Kidney (tissue), 13 donors: ENCODE measurements at regions not wholly inside any gene's neighbourhood (a gene's known extent, or its start where the extent isn't known, plus 50 kb on each side); places are given as distances from the start of the nearest gene placed in this dataset.

Experiments
- DNase-seq, 5 donors: peaks; one replicate each; pipeline ENCODE4 v3.0.0-alpha.2; 2013 to 2020
- FAIRE-seq: peaks from 2 replicates; lab custom pipeline; 2012; peaks lifted over from hg19 to GRCh38; lab: Jason Lieb, UNC
- H3K27ac ChIP-seq, 2 donors: one replicate each; pipeline ENCODE4 v1.7.0; 2013; ENCODE audit warnings: low read depth in 2 of 2, low read length in 2 of 2, inconsistent platforms in 1 of 2
- H3K27me3 ChIP-seq: one replicate; pipeline ENCODE4 v1.7.1; 2013; ENCODE audit warnings: low read length, inconsistent platforms; ENCODE audit not compliant: control insufficient read depth, insufficient read depth
- H3K36me3 ChIP-seq, 3 donors: one replicate each; pipeline versions ENCODE4 v1.7.0 to v1.7.1; 2013; ENCODE audit warnings: low read length in 3 of 3, control low read depth in 1 of 3, inconsistent platforms in 1 of 3; ENCODE audit not compliant: insufficient read depth in 3 of 3, control insufficient read depth in 2 of 3
- H3K4me1 ChIP-seq, 3 donors: one replicate each; pipeline versions ENCODE4 v1.7.0 to v1.7.1; 2013; ENCODE audit warnings: low read length in 3 of 3, inconsistent platforms in 1 of 3, low read depth in 1 of 3; ENCODE audit not compliant: control insufficient read depth in 2 of 3, insufficient read depth in 2 of 3
- H3K4me3 ChIP-seq, 3 donors: one replicate each; pipeline versions ENCODE4 v1.7.0 to v1.8.1; 2013; ENCODE audit warnings: low read length in 3 of 3, control low read depth in 1 of 3, inconsistent platforms in 1 of 3
- H3K9ac ChIP-seq, 3 donors: one replicate each; pipeline versions ENCODE4 v1.7.0 to v1.7.1; 2013; ENCODE audit warnings: low read length in 3 of 3, control low read depth in 1 of 3, inconsistent platforms in 1 of 3
- H3K9me3 ChIP-seq, 3 donors: one replicate each; pipeline versions ENCODE4 v1.7.0 to v1.7.1; 2013; ENCODE audit warnings: low read length in 3 of 3, control low read depth in 1 of 3, inconsistent platforms in 1 of 3; ENCODE audit not compliant: control insufficient read depth in 2 of 3, insufficient read depth in 1 of 3
- intact Hi-C: fragments of 100-400 bp; cut with DNase I; formaldehyde crosslinking; loops from one replicate; pipeline ENCODE4 v1.11.1; 2022
- TF ChIP-seq, protein P1 (sequence below): IDR thresholded peaks from 3 replicates; pipeline ENCODE4 v1.5.1; 2012; ENCODE audit warnings: mild to moderate bottlenecking, moderate library complexity, borderline replicate concordance; ENCODE audit not compliant: insufficient read depth; ENCODE audit errors: extremely low read depth
- donor health status: control.
- donor health status: control.
- donor health status: control.
- donor health status: control.
- donor health status: control.
- donor health status: DM: yes; HTN: yes; CAD: no.
- donor health status: Normal renal cell carcinoma (clear cell type).

DNA sequence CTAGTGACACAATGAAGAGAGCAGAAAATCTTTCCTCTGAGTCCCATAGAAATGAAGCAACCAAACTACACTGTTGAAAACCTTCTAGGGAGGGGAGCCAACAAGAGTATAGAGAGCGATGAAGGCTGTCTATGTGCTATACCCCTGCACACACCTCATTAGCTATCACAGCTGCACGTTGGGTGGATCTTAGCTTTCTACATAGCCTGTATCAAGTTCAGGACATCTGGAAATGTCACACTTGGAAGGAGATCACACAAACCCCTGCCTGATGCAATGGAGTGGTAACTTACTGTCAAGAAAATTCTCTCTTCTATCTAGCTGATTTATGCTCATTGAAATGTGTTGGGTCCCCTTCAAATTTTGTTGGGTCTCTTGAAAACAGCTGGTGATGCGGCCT, 127.0 kb upstream of the NTRK2 start:
- DNase-seq (peak in 3 of 5 donors; percentile 51 to 74 (median 72)), FAIRE-seq (no peak)
- no peaks in the 10 kb centered on the region for H3K27me3 ChIP-seq
- H3K4me3 ChIP-seq: no peak overlapping the region
- H3K4me1 ChIP-seq: no peaks in the 10 kb centered on the region
- TF ChIP-seq, protein P1, sequence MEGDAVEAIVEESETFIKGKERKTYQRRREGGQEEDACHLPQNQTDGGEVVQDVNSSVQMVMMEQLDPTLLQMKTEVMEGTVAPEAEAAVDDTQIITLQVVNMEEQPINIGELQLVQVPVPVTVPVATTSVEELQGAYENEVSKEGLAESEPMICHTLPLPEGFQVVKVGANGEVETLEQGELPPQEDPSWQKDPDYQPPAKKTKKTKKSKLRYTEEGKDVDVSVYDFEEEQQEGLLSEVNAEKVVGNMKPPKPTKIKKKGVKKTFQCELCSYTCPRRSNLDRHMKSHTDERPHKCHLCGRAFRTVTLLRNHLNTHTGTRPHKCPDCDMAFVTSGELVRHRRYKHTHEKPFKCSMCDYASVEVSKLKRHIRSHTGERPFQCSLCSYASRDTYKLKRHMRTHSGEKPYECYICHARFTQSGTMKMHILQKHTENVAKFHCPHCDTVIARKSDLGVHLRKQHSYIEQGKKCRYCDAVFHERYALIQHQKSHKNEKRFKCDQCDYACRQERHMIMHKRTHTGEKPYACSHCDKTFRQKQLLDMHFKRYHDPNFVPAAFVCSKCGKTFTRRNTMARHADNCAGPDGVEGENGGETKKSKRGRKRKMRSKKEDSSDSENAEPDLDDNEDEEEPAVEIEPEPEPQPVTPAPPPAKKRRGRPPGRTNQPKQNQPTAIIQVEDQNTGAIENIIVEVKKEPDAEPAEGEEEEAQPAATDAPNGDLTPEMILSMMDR: no peak
- intact Hi-C loops: no loop called here
- H3K9me3 ChIP-seq: no peaks in the 10 kb centered on the region
- H3K27ac ChIP-seq: no peak overlapping the region
- no peaks in the 10 kb centered on the region for H3K36me3 ChIP-seq
- no peak overlapping the region for H3K9ac ChIP-seq

DNA sequence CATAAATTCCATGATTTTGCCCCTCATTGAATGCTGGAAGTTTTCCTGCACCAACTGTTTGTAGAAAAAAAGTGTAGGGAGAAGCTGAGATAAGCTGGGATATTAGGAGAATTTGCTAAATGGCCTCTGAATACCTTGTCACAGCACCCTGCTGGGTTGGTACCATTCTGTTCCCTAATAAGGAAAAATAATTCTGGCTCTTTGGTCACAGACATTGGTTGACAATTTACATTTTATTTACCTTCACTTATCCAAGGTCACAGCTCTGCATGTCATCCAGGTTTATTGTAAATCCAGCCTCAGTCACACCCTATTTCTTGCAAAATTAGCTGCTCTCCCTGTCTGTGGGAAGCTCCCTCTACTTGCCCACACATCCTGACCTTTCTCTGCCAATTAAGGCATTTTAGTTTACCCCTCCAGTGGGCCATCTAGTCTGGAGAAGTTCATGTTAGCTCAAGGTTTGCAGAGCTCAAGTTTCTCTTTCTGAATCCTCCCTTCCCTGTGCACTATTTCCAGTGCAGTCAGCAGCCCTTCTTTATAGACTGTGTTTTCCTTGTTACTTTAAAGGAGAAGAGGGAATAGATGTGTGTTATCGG, 115.4 kb upstream of the NTRK2 start:
- intact Hi-C loops: no loop called here
- Histone ChIP-seq H3K36me3 (no peaks in the 10 kb centered on the region), H3K4me1 (no peaks in the 10 kb centered on the region), H3K9me3 (no peaks in the 10 kb centered on the region), H3K4me3 (no peak overlapping the region), H3K27me3 (no peaks in the 10 kb centered on the region), H3K27ac (no peak overlapping the region), H3K9ac (no peak overlapping the region)
- DNase-seq (peak in 3 of 5 donors; percentile 56 to 86 (median 80)), FAIRE-seq (no peak)
- TF ChIP-seq, protein P1: no peak

- H3K27ac ChIP-seq: no peak overlapping the region
- no peak overlapping the region for H3K9ac ChIP-seq
- TF ChIP-seq, protein P1: no peak
- DNase-seq (no peak), FAIRE-seq (no peak)
- no peaks in the 10 kb centered on the region for H3K4me1 ChIP-seq
- H3K9me3 ChIP-seq: no peaks in the 10 kb centered on the region
- H3K4me3 ChIP-seq: no peak overlapping the region
- H3K36me3 ChIP-seq: no peaks in the 10 kb centered on the region
- intact Hi-C loops: no loop called here
- no peaks in the 10 kb centered on the region for H3K27me3 ChIP-seq
These were observed 113.0 kb upstream of the NTRK2 start for GRCh38 chr9:84556556-84556955.

GRCh38 chr9:84557751-84558150, 111.8 kb upstream of the NTRK2 start:
- H3K27me3 ChIP-seq: no peaks in the 10 kb centered on the region
- no peaks in the 10 kb centered on the region for H3K36me3 ChIP-seq
- no peak for FAIRE-seq
- intact Hi-C loops: no loop called here
- no peak overlapping the region for H3K27ac ChIP-seq
- no peak overlapping the region for H3K4me3 ChIP-seq
- no peaks in the 10 kb centered on the region for H3K4me1 ChIP-seq
- no peaks in the 10 kb centered on the region for H3K9me3 ChIP-seq
- DNase-seq: no peak
- no peak overlapping the region for H3K9ac ChIP-seq
- TF ChIP-seq, protein P1: no peak
